ENCODE measurements at regions not wholly inside any gene's neighbourhood (a gene's known extent, or its start where the extent isn't known, plus 50 kb on each side); places are given as distances from the start of the nearest gene placed in this dataset.

DNA sequence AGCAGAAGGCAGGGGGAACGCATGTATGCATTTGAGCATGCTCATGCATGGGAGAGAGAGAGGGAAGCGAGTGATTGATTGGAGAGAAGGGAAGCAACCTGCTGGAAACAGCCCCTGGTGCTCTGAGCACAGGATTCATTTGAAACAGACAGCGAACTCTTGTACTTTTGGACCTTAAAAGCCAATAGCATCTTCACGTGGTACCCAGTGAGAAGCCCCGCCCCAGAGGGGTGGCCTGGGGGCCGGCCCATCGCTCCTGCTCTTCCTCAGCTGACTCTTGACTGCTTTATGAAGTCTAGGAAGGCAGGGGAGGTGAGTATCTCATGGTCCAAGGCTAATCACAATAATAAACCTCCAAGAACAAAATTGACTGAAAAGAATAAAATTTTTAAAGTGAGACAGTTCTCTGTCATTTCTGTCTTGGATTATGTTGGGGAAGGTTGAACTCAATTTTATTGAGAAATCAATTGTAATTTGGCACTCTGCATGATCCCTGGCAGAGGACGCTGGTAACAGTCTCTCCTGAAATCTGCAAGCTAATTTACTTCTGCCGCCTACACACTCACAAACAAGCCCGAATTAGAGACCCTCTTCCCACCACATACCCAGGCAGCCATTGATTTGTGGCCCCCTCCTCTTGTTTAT lies 168.2 kb upstream of the PPARGC1A start:
- TF ChIP-seq, protein P1, sequence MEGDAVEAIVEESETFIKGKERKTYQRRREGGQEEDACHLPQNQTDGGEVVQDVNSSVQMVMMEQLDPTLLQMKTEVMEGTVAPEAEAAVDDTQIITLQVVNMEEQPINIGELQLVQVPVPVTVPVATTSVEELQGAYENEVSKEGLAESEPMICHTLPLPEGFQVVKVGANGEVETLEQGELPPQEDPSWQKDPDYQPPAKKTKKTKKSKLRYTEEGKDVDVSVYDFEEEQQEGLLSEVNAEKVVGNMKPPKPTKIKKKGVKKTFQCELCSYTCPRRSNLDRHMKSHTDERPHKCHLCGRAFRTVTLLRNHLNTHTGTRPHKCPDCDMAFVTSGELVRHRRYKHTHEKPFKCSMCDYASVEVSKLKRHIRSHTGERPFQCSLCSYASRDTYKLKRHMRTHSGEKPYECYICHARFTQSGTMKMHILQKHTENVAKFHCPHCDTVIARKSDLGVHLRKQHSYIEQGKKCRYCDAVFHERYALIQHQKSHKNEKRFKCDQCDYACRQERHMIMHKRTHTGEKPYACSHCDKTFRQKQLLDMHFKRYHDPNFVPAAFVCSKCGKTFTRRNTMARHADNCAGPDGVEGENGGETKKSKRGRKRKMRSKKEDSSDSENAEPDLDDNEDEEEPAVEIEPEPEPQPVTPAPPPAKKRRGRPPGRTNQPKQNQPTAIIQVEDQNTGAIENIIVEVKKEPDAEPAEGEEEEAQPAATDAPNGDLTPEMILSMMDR (IDR thresholded peaks at IDR 0.05), result no peak
- TF ChIP-seq EZH2phosphoT487 (IDR thresholded peaks at IDR 0.05), result no peak

Measured in neural progenitor cell (in vitro differentiated cells).